ENCODE measurements at regions not wholly inside any gene's neighbourhood (a gene's known extent, or its start where the extent isn't known, plus 50 kb on each side); places are given as distances from the start of the nearest gene placed in this dataset.

- no peak for DNase-seq (ENCODE audit: low read depth in 3 of 3)
Measured at GRCh38 chr9:119088002-119088547, 281.2 kb downstream of the BRINP1 start.

- DNase-seq (ENCODE audit: low read depth in 3 of 3), result no peak
Measured at GRCh38 chr9:119091074-119091473, 278.2 kb downstream of the BRINP1 start.

GRCh38 chr9:119092125-119092524 is 277.1 kb downstream of the BRINP1 start:
- no peak for DNase-seq (ENCODE audit: low read depth in 3 of 3)

GRCh38 chr9:119094086-119094485 is 275.1 kb downstream of the BRINP1 start:
- no peak for DNase-seq (ENCODE audit: low read depth in 3 of 3)

- DNase-seq (ENCODE audit: low read depth in 3 of 3), result no peak
Measured at GRCh38 chr9:119095072-119095471, 274.2 kb downstream of the BRINP1 start.

DNA sequence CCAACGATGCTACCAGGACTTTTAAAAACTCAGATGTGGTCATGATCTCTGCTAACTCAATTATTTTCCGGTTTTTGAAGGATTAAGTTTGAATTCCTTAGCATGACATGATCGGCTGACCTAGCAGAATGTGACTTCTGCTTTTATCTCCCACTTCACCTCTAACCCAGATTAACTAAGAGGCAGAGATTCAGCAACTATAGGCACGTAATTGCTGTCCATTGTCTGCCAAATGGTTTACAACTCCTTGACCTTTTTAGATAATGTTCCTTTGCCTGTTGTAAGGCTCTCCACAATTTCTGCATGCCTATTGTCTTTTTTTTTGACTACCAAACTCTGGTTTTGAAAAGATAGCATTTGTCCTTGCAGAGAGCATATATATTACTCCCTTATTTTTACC is 268.2 kb downstream of the BRINP1 start:
- DNase-seq (ENCODE audit: low read depth in 3 of 3), result no peak

DNA sequence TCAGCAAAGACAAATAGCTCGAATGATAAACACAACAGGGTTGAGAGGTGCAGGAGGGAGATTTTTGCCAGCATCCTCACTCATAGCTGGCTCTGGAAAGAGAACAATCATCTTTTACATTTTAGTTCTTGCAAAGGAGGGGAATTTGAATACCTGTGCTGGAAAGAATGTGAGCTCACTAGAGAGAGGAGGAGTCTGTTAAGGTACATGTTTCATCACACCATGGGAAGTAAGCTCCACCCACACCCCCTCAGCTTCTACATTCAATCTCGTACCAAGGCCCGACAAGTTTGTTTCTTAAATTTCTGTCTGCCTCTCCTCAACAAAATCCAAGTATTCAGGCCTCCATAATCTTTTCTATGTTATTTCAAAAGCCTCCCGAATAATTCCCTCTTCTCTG is 254.6 kb downstream of the BRINP1 start:
- no peak for DNase-seq (ENCODE audit: low read depth in 3 of 3)
